ENCODE measurements at regions not wholly inside any gene's neighbourhood (a gene's known extent, or its start where the extent isn't known, plus 50 kb on each side); places are given as distances from the start of the nearest gene placed in this dataset.
A peak's percentile ranks its signal among the peaks of the same experiment; 100 is the strongest.

- DNase-seq (ENCODE audit: low spot score) (no peak), ATAC-seq (ENCODE audit: low FRiP score) (peak; percentile 52)
- no peak for TF ChIP-seq CTCF (IDR thresholded peaks at IDR 0.05)
These were observed 70.3 kb upstream of the JAK1 start for GRCh38 chr1:65036570-65037051.

GRCh38 chr1:65039066-65039465 is 72.7 kb upstream of the JAK1 start:
- DNase-seq (ENCODE audit: low spot score), result no peak
- TF ChIP-seq CTCF (IDR thresholded peaks at IDR 0.05), result no peak
- no peak for ATAC-seq (ENCODE audit: low FRiP score)

- no peak for DNase-seq (ENCODE audit: low spot score)
- ATAC-seq (ENCODE audit: low FRiP score), result no peak
- TF ChIP-seq CTCF (IDR thresholded peaks at IDR 0.05), result no peak
These were observed 73.2 kb upstream of the JAK1 start for GRCh38 chr1:65039508-65039907.

- no peak for ATAC-seq (ENCODE audit: low FRiP score)
- no peak for TF ChIP-seq CTCF (IDR thresholded peaks at IDR 0.05)
These were observed 76.1 kb upstream of the JAK1 start for GRCh38 chr1:65042467-65042866.

GRCh38 chr1:65044411-65044810 is 78.1 kb upstream of the JAK1 start:
- no peak for ATAC-seq (ENCODE audit: low FRiP score)
- no peak for TF ChIP-seq CTCF (IDR thresholded peaks at IDR 0.05)
- no peak for DNase-seq (ENCODE audit: low spot score)

More at GRCh38 chr1:65042467-65042866, 76.1 kb upstream of the JAK1 start:
- no peak for DNase-seq (ENCODE audit: low spot score)

- no peak for ATAC-seq (ENCODE audit: low FRiP score)
- no peak for TF ChIP-seq CTCF (IDR thresholded peaks at IDR 0.05)
- DNase-seq (ENCODE audit: low spot score), result no peak
These were observed 78.9 kb upstream of the JAK1 start for GRCh38 chr1:65045022-65045817.

GRCh38 chr1:65048335-65048734 is 82.0 kb upstream of the JAK1 start:
- ATAC-seq (ENCODE audit: low FRiP score) (no peak), DNase-seq (ENCODE audit: low spot score) (no peak)
- TF ChIP-seq CTCF (IDR thresholded peaks at IDR 0.05), result no peak
